Adipocyte (in vitro differentiated cells): ENCODE measurements at regions not wholly inside any gene's neighbourhood (a gene's known extent, or its start where the extent isn't known, plus 50 kb on each side); places are given as distances from the start of the nearest gene placed in this dataset.

Experiments used
- DNase-seq: peaks from one replicate; pipeline ENCODE4 v3.0.0-alpha.2; 2015; ENCODE audit warnings: low read depth
- H3K27me3 ChIP-seq: replicated peaks from 2 replicates; pipeline ENCODE4 v1.7.0; 2013; ENCODE audit warnings: mild to moderate bottlenecking, low read length, moderate library complexity; ENCODE audit not compliant: control insufficient read depth, insufficient read depth
- H3K36me3 ChIP-seq: 2 replicates; pipeline ENCODE4 v1.7.0; 2013; ENCODE audit warnings: low read length, mild to moderate bottlenecking, moderate library complexity; ENCODE audit not compliant: control insufficient read depth, insufficient read depth, severe bottlenecking
- H3K4me1 ChIP-seq: 2 replicates; pipeline ENCODE4 v1.7.0; 2013; ENCODE audit warnings: mild to moderate bottlenecking, low read length, moderate library complexity; ENCODE audit not compliant: control insufficient read depth, insufficient read depth
- H3K4me3 ChIP-seq: 2 replicates; pipeline ENCODE4 v1.7.0; 2013; ENCODE audit warnings: mild to moderate bottlenecking, low read length, moderate library complexity
- H3K9ac ChIP-seq: 2 replicates; pipeline ENCODE4 v1.7.0; 2013; ENCODE audit warnings: mild to moderate bottlenecking, low read length, moderate library complexity
- H3K9me3 ChIP-seq: 2 replicates; pipeline ENCODE4 v1.7.0; 2013; ENCODE audit warnings: mild to moderate bottlenecking, low read length, moderate library complexity; ENCODE audit not compliant: control insufficient read depth

- DNase-seq = no peak
- H3K4me1 ChIP-seq = no peaks in the 10 kb centered on the region
- no peaks in the 10 kb centered on the region for H3K27me3 ChIP-seq
- H3K9ac ChIP-seq = no peak overlapping the region
- no peaks in the 10 kb centered on the region for H3K36me3 ChIP-seq
- no peaks in the 10 kb centered on the region for H3K9me3 ChIP-seq
- no peak overlapping the region for H3K4me3 ChIP-seq
These were observed 567.2 kb downstream of the DNAJB9 start for GRCh38 chr7:109136893-109137292.

DNA sequence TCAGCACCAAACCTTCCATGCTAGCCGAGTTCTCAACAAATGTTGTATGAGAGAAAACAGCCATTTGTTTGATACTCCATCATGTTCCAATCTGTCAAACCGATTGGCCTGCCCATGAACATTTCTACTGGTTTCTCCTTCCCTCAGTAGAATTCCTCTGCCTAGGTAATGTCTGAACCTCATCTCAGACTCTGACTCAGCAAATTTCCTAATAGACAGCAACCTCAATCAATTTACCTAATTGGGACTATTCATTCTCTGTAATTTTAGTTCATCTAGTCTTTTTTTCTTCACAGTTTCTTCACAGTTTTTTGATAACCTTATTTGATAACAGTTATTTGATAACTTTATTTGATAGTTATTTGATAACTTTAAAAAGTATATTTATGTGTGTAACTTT lies 585.1 kb downstream of the DNAJB9 start:
- Histone ChIP-seq H3K36me3 (no peaks in the 10 kb centered on the region), H3K9ac (no peak overlapping the region), H3K4me1 (no peaks in the 10 kb centered on the region), H3K27me3 (no peaks in the 10 kb centered on the region), H3K4me3 (no peak overlapping the region), H3K9me3 (no peaks in the 10 kb centered on the region)
- no peak for DNase-seq

- no peaks in the 10 kb centered on the region for H3K27me3 ChIP-seq
- H3K36me3 ChIP-seq = no peaks in the 10 kb centered on the region
- no peak overlapping the region for H3K9ac ChIP-seq
- no peak for DNase-seq
- H3K9me3 ChIP-seq = no peaks in the 10 kb centered on the region
- no peak overlapping the region for H3K4me3 ChIP-seq
- H3K4me1 ChIP-seq = no peaks in the 10 kb centered on the region
These were observed 588.6 kb downstream of the DNAJB9 start for GRCh38 chr7:109158246-109158645.

DNA sequence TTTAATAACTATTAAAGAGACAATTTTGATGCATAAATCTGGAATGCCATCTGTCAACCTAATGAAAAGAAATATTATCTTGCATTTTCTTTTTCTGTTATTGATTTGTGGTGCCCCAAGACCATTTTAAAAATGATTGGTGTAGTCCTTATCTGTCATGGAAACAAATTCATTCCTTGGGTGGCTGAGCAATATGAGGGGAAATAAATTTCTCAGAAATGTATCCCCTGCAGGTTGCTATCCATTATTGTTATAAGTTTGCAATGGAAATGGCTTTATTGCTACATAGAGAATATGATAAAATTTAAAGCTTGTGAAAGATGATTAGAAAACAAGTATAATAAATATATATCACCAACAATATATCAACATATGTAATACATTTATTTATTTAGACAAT lies 607.0 kb downstream of the DNAJB9 start:
- DNase-seq = no peak
- Histone ChIP-seq H3K27me3 (no peaks in the 10 kb centered on the region), H3K4me1 (no peaks in the 10 kb centered on the region), H3K9ac (no peak overlapping the region), H3K4me3 (no peak overlapping the region), H3K9me3 (peaks cover 6% of the 10 kb centered on the region), H3K36me3 (no peaks in the 10 kb centered on the region)

GRCh38 chr7:109178342-109178741 lies 608.7 kb downstream of the DNAJB9 start:
- Histone ChIP-seq H3K9me3 (peaks cover 6% of the 10 kb centered on the region), H3K9ac (no peak overlapping the region), H3K4me1 (no peaks in the 10 kb centered on the region), H3K36me3 (no peaks in the 10 kb centered on the region), H3K4me3 (no peak overlapping the region), H3K27me3 (no peaks in the 10 kb centered on the region)
- no peak for DNase-seq

DNA sequence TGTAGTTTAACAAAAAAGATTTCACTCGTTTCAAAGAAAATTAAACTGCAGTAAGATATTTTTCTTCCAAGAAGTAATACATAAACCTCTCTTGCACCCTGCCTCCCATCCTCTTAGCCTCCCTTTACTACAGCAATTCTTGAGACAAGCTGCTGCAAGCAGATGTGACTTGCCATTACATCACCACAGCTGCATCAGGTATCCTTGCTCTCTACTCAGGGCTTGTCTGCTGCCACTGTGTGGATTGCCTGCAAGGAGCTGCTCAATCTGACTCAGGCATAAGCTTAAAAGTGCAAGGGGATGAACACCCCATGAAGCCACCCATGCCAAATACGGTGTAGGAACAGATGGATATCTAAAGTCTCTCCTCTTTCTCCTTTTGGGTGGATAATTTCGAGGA lies 609.9 kb downstream of the DNAJB9 start:
- Histone ChIP-seq H3K27me3 (no peaks in the 10 kb centered on the region), H3K4me3 (no peak overlapping the region), H3K36me3 (no peaks in the 10 kb centered on the region), H3K4me1 (no peaks in the 10 kb centered on the region), H3K9ac (no peak overlapping the region), H3K9me3 (peaks cover 6% of the 10 kb centered on the region)
- no peak for DNase-seq

GRCh38 chr7:109190766-109191398 lies 621.2 kb downstream of the DNAJB9 start:
- H3K4me3 ChIP-seq = no peak overlapping the region
- H3K27me3 ChIP-seq = no peaks in the 10 kb centered on the region
- peaks cover 3% of the 10 kb centered on the region for H3K9me3 ChIP-seq
- H3K36me3 ChIP-seq = no peaks in the 10 kb centered on the region
- no peak overlapping the region for H3K9ac ChIP-seq
- DNase-seq = no peak
- H3K4me1 ChIP-seq = no peaks in the 10 kb centered on the region

DNA sequence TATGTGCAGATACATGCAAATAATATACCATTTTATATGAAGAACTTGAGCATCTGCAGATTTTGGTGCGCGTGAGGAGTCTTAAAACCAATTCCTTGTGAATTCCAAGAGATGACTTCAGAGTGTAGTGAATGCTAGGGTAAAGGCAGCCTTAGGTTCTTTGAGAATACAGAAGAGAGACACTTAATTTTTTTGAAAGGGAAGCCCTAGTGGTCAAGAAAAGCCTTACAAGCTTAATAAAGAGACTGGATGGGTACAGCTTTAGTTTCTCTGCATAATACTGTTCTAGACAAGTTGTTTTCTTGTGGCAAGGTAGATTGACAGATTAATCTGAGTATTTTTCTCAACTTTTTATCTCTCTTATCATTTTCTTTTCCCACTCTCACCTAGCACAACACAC lies 636.5 kb downstream of the DNAJB9 start:
- no peaks in the 10 kb centered on the region for H3K27me3 ChIP-seq
- no peak overlapping the region for H3K4me3 ChIP-seq
- DNase-seq = no peak
- no peaks in the 10 kb centered on the region for H3K4me1 ChIP-seq
- no peak overlapping the region for H3K9ac ChIP-seq
- H3K36me3 ChIP-seq = no peaks in the 10 kb centered on the region
- H3K9me3 ChIP-seq = peaks cover 13% of the 10 kb centered on the region

GRCh38 chr7:109213081-109213480 lies 643.4 kb downstream of the DNAJB9 start:
- no peak for DNase-seq
- no peak overlapping the region for H3K9ac ChIP-seq

DNA sequence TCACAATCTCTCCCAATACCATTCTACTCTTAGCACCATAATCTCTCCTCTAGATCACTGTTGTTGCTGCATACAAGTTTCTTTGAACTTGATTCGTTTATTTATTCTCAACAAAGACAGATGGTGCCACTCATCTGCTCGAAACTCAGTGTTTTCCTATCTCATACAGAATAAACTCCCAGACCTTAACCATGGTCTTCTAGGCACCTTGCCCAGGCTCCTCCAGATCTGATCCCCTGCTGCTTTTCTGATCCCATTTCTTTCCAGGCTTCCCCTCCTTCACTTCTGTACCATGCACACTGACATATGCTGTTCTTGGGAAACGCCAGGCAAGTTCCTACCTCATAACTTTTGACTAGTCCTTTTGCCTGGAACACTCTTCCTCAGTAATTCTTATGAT lies 645.7 kb downstream of the DNAJB9 start:
- Histone ChIP-seq H3K4me3 (no peak overlapping the region), H3K4me1 (no peaks in the 10 kb centered on the region), H3K9ac (no peak overlapping the region), H3K9me3 (no peaks in the 10 kb centered on the region), H3K36me3 (no peaks in the 10 kb centered on the region), H3K27me3 (no peaks in the 10 kb centered on the region)
- no peak for DNase-seq

More at GRCh38 chr7:109213081-109213480, 643.4 kb downstream of the DNAJB9 start:
- H3K4me1 ChIP-seq = no peaks in the 10 kb centered on the region
- no peak overlapping the region for H3K4me3 ChIP-seq
- no peaks in the 10 kb centered on the region for H3K36me3 ChIP-seq
- H3K27me3 ChIP-seq = no peaks in the 10 kb centered on the region
- H3K9me3 ChIP-seq = peaks cover 3% of the 10 kb centered on the region

- Histone ChIP-seq H3K4me3 (no peak overlapping the region), H3K36me3 (no peaks in the 10 kb centered on the region), H3K9me3 (no peaks in the 10 kb centered on the region), H3K4me1 (no peaks in the 10 kb centered on the region), H3K27me3 (no peaks in the 10 kb centered on the region), H3K9ac (no peak overlapping the region)
- no peak for DNase-seq
These were observed 654.4 kb downstream of the DNAJB9 start for GRCh38 chr7:109224100-109224499.

DNA sequence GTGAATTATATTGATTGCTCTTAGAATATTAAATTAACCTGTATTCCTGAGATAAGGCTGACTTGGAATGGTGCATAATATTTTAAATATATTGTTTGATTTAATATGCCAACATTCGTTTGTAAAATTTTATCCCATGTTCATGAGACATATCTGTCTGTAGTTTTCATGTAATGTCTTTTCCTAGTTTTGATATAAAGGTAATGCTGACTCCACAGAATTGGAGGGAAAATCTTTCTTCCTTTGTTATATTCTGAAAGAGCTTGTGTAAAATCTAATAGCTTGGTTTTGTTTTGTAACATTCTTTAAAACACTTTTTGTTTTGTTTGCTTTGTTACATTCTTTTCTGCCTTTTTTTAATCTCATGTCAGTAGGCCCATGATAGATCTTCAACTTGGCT lies 657.0 kb downstream of the DNAJB9 start:
- Histone ChIP-seq H3K9me3 (no peaks in the 10 kb centered on the region), H3K4me1 (no peaks in the 10 kb centered on the region), H3K27me3 (no peaks in the 10 kb centered on the region), H3K4me3 (no peak overlapping the region), H3K36me3 (no peaks in the 10 kb centered on the region), H3K9ac (no peak overlapping the region)
- no peak for DNase-seq
